ENCODE measurements at regions not wholly inside any gene's neighbourhood (a gene's known extent, or its start where the extent isn't known, plus 50 kb on each side); places are given as distances from the start of the nearest gene placed in this dataset.

- TF ChIP-seq IRF3 (IDR thresholded peaks at IDR 0.05) (no peak), E2F4 (IDR thresholded peaks at IDR 0.05; ENCODE audit: low read depth, low read length) (no peak)
These were observed 264.8 kb upstream of the ZC3H12C start (continued) for GRCh38 chr11:109828387-109828786.

- intact Hi-C loops (cut with micrococcal nuclease; ENCODE audit: unreplicated experiment) = no loop called here
- no peak overlapping the region for H2AFZ ChIP-seq (ENCODE audit: control insufficient read depth, low read depth, low read length)
- H3K27me3 ChIP-seq (replicated peaks in 1 of 2; ENCODE audit: control insufficient read depth in 2 of 2, insufficient read depth in 2 of 2, low read length in 1 of 2) = no peaks in the 10 kb centered on the region
- POLR2A ChIA-PET = no interaction called here
- SMC1A ChIA-PET (ENCODE audit: uncharacterized antibody, unreplicated experiment) = interaction anchor here (1.1 to 1.8 kb wide), 2 partner anchors 10 to 101 kb away, joined by 3 to 6 read pairs; no protein-coding TSS in a partner anchor
- no peak overlapping the region for H3K9ac ChIP-seq (ENCODE audit: control insufficient read depth, insufficient read depth, low read length)
- H3K36me3 ChIP-seq (ENCODE audit: control insufficient read depth in 2 of 2, insufficient read depth in 2 of 2, low read length in 1 of 2) = no peaks in the 10 kb centered on the region
- H3K79me2 ChIP-seq (ENCODE audit: control insufficient read depth, insufficient read depth, low read length) = no peaks in the 10 kb centered on the region
- RAD21 ChIA-PET (ENCODE audit: unreplicated experiment) = no interaction called here
- H3K4me3 ChIP-seq = no peak overlapping the region
- H4K20me1 ChIP-seq (ENCODE audit: control insufficient read depth, insufficient read depth) = no peaks in the 10 kb centered on the region
- in situ Hi-C loops (cut with MboI) = no loop called here
- no peak overlapping the region for H3K4me2 ChIP-seq (ENCODE audit: control insufficient read depth, insufficient read depth)
- BruUV-seq (replicated peaks) = no TSS peak
- no peaks in the 10 kb centered on the region for H3K4me1 ChIP-seq (ENCODE audit: control insufficient read depth, insufficient read depth, low read length)
- FAIRE-seq (no peak), DNase-seq (ENCODE audit: low read depth, low spot score) (no peak), ATAC-seq (no peak)
- H3K9me3 ChIP-seq (replicated peaks; ENCODE audit: control insufficient read depth, insufficient read depth, low read length) = no peaks in the 10 kb centered on the region
- 14% methylated on average over 4 of the region's 4 CpGs for WGBS (ENCODE audit: insufficient coverage, insufficient replicate concordance, low lambda C conversion rate, missing lambda C conversion rate)
- no peak overlapping the region for H3K27ac ChIP-seq (ENCODE audit: control insufficient read depth, insufficient read depth)
- CTCF ChIA-PET = interaction anchor here (1.1 to 1.4 kb wide), 2 partner anchors 13 to 46 kb away, joined by 3 to 4 read pairs; no protein-coding TSS in a partner anchor
- no peak for TF ChIP-seq ZBTB4 (CRISPR knock-in tag; IDR thresholded peaks at IDR 0.05)
- TF ChIP-seq MYC (IDR thresholded peaks at IDR 0.05; ENCODE audit: insufficient read depth, insufficient read length, insufficient replicate concordance, low read length, severe bottlenecking) = no peak
- TF ChIP-seq ZZZ3 (IDR thresholded peaks at IDR 0.05; ENCODE audit: control insufficient read depth, insufficient read length, low read depth) = no peak
- no peak for TF ChIP-seq IKZF2 (IDR thresholded peaks at IDR 0.05)
- TF ChIP-seq SMARCA5 (IDR thresholded peaks at IDR 0.05) = no peak
- no peak for TF ChIP-seq MYB (IDR thresholded peaks at IDR 0.05; ENCODE audit: borderline replicate concordance, low read depth, low read length)
- TF ChIP-seq JUND (IDR thresholded peaks at IDR 0.05; ENCODE audit: low read depth, low read length) = no peak
- no peak for TF ChIP-seq CEBPB (IDR thresholded peaks at IDR 0.05; ENCODE audit: borderline replicate concordance in 1 of 2, low read depth in 2 of 2, low read length in 2 of 2)
- TF ChIP-seq BHLHE40 (IDR thresholded peaks at IDR 0.05; ENCODE audit: borderline replicate concordance in 1 of 2, low read depth in 2 of 2, low read length in 1 of 2) = no peak
- TF ChIP-seq BCLAF1 (IDR thresholded peaks at IDR 0.05) = no peak
- TF ChIP-seq SIX5 (IDR thresholded peaks at IDR 0.05; ENCODE audit: low read depth, low read length, severe bottlenecking) = no peak
These were observed 255.2 kb upstream of the ZC3H12C start for GRCh38 chr11:109838026-109838425.
